ENCODE measurements at regions not wholly inside any gene's neighbourhood (a gene's known extent, or its start where the extent isn't known, plus 50 kb on each side); places are given as distances from the start of the nearest gene placed in this dataset.

DNA sequence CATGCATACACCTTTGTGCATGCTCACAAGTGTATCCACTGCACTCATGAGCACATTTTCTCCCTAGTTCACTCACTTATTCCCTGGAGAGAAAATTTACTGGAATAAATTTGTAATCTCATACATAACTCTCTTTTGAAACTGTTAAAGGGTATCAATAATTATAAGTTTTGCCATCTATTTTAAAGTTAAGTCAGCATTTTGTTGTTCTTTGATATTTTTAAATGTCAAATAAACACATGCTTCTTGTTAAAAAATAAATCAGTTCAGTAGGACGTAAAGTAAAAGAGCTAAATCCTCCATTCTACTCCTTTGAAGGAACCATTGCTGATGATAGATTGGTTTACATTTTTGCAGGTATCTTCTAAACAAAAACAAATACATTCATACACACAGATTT lies 522.1 kb downstream of the NR4A2 start:
- no peak for DNase-seq (ENCODE audit: low spot score)

DNA sequence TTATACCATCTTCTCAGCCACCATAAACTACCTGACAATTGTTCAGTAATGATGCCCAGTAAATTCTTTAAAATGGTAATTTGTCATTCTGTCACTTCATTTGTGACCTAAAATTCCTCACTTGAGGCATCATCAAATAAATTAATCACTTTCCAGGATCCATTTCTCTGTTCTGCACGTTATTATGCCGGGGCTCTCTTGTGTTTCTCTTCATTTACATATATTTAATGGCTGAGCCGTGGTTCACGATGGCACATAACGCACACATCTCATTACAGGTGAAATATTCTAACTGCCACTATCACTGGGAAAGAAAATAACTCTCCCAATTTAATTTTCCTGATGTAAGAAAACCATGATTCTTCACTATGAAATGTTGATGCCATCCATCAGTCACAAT lies 529.6 kb downstream of the NR4A2 start:
- no peak for DNase-seq (ENCODE audit: low spot score)

DNA sequence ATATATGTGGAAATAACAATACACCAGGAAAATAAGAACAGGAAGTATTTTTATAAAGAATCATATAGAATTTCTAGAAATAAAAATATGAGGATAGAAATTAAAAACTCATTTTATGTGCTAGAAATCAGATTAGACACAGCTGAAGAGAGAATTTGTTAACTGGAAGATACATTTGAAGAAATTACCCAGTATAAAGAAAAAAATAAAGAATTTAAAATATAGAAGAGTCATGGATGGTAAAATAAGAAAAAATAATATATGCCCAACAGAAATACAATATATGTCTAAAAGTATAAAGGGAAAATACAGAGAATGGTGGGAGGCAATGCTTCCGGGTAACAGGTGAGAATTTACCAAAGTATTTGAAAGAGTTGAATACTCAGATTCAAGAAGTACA lies 539.9 kb downstream of the NR4A2 start:
- no peak for DNase-seq (ENCODE audit: low spot score)

DNA sequence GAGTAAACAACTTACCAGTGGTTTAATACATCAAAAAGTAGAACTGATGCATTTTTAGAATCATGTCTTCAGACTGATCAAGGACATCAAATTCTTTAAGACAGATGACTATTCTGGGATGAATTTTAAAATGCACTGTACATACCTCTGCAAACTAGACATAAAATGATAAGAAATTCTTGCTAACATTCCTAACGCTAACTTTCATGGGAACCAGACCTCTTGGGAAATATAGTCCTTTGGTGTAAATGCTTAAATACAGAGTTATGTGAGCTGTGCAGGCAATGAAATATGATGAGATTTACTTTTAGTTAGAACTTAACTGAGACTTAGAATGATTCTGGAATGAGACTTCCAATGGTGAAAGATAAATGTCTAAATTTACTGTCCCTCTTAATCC lies 562.0 kb downstream of the NR4A2 start:
- no peak for DNase-seq (ENCODE audit: low spot score)

DNA sequence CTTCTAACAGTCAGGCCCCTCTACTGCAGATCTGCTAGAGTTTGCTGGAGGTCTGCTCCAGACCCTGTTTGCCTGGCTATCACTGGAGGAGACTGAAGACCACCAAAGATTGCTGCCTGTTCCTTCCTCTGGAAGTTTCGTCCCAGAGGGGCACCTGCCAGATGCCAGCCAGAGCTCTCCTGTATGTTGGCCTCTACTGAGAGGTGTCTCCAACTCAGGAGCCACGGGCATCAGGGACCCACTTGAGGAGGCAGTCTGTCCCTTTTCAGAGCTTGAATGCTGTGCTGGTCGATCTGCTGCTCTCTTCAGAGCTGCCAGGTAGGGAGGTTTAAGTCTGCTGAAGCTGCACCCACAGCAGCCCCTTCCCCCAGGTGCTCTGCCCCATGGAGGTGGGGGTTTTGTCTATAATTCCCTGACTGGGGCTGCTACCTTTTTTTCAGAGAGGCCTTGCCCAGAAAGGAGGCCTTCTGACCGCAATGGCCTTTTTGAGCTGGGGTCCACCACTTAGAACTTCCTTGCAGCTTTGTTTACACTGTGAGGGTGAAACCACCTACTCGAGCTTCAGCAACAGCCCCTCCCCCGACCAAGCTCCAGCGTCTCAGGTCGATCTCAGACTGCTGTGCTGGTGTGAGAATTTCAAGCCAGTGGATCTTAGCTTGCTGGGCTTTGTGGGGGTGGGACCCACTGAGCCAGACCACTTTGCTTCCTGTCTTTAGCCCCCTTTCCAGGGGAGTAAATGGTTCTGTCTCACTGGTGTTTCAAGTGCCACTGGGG lies 566.0 kb downstream of the NR4A2 start:
- DNase-seq (ENCODE audit: low spot score): no peak

DNA sequence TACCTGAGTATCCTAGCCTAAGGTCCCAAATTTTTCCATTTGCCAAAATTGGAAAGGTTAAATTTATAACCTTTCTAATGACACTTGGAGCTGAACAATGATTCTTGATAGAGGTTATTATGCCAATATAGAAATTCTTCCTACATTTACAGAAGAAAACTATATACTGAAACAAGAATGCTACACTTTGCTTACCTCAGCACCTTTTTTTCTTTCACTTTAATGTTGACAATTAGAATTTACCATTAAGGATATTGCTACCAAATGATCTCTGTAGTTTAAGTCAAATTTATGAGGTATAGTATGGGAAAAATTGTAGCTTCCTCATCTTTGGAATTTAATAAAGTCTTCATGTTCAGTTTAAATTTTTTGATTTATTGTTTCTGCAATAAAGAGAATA lies 577.0 kb downstream of the NR4A2 start:
- DNase-seq (ENCODE audit: low spot score): no peak

DNA sequence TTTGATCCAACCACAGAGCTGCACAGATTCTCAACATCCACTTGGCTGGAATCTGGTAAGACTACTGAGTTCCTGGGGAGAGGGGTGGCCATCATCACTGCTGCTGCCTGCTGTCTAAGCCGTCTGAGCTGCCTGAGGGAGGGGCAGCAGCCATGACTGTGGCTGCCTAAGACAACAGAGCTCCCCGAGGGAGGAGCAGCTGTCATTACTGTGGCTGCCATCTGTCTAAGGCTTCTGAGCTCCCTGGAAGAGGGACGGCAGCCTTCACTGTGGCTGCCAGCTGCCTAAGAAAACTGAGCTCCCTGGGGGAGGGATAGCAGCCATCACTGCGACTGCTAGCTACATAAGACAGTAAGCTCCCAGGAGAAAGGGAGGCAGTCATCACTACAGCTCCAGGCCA lies 584.4 kb downstream of the NR4A2 start:
- DNase-seq (ENCODE audit: low spot score): no peak

DNA sequence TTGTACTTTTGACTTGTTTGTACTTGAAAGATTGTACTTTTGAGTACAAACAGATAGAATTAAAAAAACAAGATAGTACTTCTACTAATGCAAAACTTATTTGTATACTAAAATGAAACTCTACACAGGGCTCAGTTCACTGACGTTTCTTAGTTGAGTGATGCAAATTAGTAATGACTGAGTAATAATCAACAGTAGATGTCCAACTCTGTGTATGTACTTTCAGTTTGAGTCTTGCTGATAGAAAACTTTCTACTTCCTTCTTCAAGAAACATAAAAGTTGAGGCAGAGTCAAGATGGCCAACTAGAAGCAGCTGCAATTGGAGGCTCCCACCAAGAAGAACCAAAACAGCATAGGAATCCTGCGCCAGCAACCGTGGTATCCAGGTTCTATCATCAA lies 585.0 kb downstream of the NR4A2 start:
- no peak for DNase-seq (ENCODE audit: low spot score)

DNA sequence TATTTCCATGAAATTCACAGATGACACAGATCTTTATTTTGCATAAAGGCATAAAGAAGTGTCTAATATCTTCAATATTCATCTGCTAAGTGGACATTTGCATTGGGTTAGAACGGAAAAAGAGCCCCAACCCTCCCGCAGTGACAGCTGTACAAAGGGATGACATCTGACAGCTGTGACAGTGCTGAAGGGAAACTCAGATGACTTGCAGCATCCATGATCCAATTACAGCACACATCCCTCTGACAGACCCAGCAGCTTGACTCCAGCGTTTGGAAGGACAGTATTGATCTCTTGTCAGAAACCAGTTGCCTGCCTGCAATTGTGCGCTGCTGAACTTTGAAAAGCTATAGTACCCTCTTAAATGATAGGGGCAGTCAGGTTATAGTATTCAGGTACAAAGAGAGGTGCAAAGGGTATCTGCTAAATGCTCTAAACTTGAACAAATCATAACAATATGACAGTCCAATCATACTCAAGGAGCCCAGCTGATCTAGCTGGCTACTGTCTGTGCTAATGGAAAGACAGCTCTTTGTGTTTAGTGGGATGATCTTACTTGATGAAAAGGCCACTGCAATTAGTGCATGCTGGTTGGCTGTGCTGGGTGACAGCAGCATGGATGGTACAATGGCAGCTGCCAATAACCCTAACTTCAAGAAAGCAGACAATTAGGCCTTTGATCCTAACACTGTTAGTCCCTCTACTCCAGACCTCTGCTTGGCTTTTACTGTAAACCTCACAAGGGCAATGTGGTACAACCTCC lies 599.2 kb downstream of the NR4A2 start:
- peak; percentile 91 for DNase-seq (ENCODE audit: low spot score)

DNA sequence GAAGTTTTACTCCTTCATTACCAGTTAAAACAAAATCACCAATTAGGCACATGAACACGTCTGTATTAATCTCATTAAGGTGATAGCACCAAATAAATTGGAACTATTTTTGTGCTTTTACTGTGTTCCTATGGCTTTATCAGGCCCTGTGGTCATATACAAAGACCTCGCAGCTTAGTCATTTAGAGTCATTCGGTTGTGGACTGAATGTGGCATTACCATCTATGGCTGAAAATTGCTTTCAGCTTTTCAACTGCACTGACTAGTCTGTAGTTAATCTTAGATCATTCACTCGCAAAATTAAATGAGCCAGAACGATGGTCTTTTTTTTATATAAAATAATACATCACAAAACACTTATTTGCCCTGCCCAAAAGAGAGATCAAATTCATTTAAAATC lies 601.7 kb downstream of the NR4A2 start:
- no peak for DNase-seq (ENCODE audit: low spot score)

DNA sequence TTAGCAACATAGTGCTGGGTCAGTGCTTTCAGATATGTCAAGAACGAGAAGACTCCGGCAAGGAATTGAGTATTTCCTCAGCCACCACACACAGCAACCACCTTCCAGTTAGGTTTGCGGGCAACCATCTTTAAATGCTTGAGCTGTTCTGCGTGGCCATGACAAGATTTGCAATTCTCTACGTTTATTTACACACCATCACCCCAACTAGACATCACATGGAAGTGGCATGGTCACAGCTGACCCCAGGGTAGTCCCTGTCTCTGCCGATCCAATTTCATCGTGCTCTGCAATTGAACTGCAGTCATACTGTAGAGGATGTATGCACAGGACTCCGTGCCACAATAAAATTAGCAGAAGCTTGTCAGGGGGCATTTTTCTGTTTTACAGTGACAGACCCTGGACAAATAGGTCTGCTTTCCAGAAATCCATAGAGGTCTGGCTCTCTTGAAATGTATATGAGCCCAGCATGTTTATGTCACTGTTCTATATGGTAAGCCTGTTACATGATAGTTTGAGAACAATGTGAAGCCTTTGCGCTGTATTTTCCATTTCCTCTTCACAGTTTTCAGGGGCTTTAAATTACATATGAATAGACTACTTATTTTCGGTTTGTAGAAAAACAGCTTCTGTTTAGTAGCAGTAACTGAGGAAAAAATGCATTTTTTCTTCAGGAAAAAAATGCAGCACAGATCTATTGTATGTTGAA lies 605.2 kb downstream of the NR4A2 start:
- DNase-seq (ENCODE audit: low spot score): no peak

DNA sequence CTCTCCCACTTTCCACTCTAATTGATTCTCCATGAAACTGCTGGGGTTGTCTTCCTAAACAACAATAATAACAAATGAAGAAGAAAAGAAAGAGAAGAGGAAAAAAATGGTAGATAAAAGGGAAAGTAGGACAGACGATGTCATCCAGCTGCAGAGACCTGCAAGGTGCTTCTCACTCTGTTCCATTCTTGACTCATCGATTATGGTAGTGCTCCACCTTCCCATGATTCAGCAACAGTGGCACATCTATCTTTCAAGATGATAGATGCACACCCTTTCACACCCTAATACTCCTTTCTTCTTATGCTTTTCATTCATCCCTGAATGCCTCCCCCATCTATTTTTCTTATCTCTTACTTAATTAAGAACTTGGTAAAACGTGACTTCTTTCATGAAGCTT lies 610.2 kb downstream of the NR4A2 start:
- no peak for DNase-seq (ENCODE audit: low spot score)

DNA sequence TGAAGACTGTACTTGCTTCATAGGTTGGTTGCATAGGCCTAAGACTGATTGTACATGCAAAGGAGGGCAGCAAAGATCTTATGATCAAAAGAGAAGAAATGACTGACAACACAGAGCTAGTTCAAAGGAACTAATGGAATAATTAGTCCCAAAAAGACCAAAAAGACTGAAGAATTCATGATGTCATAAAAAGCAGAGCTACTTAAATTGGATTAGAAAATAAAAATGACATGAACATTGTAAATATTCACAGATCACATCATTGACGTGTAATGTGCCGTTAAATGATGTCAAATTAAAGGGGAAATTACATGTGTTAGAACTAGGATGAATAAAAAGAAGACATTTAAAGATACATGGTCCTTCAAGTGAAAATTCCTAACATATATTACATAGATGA lies 616.8 kb downstream of the NR4A2 start:
- DNase-seq (ENCODE audit: low spot score): no peak

DNA sequence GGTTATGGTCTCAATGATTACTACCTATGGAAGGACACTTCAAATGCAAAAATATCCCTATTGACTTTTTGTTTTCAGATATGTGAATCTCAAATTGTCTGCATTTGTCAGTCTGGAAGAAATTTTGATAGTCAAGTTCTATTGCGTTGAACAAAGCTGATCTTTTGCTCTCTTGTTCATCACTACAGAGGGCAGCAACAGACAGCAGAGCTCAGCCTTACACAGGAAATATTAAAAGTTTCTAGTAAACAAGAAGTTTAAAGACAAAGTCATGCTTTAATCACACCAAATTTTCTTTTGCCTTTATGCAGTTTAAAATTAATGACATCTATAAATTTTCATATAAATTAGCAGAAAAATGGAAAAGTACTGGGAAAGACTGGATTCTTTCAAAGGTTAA lies 617.5 kb downstream of the NR4A2 start:
- no peak for DNase-seq (ENCODE audit: low spot score)

DNA sequence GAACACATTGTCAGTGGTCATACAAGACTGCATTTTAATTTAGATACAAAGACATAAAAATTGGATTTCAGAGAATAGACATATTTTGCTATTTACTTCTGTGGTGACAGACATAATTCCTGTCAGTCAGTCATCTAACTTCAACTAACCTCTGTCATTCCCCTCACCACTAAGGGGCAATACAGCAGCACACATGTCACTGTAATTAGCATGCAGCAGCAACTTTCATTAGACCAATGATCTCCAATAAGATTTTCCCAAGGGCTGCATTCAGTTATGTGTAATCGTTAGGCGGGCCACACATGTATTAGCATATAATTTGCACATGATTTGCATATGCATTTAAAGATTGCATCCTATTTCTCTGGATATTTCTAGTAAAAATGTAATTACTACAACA lies 624.5 kb downstream of the NR4A2 start:
- DNase-seq (ENCODE audit: low spot score): no peak

DNA sequence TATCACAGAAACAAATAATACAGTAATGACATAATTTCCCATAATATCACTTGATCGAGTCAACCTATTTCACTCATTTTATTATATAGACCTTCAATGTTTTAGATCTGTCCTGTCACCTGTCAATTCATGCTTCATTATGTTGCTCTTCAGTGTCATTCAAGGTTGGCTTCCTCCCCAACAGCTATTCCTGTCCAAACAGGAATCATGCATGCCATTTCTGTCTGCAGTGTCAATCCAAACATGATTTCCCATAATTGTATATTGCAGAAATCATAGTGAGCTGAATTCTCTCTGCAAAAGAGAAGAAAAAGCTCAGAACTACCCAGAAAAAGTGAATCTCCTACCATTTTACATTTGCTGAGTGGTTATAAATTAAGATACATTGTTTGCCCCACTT lies 628.6 kb downstream of the NR4A2 start:
- no peak for DNase-seq (ENCODE audit: low spot score)

DNA sequence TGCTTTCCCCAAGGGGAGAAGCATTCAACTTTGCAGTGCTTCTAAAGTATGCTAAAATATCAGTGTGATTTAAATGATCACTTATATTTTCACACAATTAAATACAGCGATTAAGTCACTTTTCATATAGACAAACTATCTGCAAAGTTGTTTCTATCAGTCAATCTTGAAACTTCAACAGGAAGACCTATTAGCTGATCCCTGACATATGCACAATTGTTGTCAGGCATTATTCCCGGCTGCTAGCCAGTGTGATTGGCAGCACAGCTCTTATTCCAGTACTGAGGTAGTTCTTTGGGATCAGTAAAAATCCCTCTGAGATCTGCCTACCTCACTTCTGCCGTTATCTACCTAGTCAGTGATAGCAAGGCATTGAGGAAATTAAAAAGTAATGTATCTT lies 629.5 kb downstream of the NR4A2 start:
- DNase-seq (ENCODE audit: low spot score): no peak

DNA sequence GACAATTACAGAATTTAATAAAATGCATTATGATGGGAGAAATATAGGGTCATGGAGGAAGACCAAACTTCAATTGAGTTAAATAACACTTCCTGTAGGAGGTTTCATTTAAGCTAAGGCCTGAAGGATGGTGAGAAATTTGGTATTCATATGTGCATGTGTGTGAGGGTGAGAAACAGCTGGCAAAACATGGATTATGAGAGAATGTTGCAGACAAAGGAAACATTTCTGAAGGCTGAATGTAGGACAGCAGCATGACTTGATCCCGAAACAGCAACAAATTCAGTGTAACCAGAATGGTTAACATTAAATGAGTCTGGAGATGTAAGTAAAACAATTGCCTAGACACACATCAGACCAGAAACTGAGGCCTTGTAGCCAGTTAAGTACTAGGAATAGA lies 630.8 kb downstream of the NR4A2 start:
- DNase-seq (ENCODE audit: low spot score): no peak

DNA sequence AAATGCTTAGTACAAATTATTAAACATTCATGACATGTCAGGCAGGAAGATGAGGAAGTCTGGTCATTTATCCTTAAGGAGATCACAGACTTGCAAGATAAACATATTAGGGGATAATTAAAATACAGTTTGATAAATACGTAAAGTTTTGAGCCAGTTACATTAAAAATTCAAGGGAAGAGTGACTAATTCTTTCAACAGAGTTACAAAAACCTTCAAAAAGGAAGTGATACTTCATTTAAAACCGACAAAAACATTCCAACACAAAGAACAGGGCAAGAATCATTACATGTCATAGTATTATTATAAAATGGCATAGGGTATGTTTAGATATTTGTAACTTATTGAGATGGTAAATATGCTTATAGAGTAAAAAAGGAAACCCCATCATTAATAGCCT lies 636.0 kb downstream of the NR4A2 start:
- no peak for DNase-seq (ENCODE audit: low spot score)

DNA sequence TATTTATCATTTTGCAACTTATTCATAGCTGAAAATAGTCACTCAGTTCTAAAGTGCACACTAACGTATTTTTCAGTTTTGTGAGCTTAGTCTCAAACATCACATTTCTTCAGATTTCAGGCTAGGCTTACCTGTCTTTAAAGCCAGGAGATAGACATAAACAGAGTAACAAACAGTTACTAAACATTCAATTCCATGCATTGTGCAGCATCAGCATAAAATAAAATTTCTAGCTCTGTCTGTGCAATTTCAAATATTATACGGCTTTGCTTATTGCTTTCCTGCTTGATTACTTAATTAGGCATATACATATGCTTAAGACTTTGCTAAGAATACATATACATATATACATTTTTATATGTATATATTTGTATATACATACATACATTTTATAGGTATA lies 637.0 kb downstream of the NR4A2 start:
- DNase-seq (ENCODE audit: low spot score): no peak

DNA sequence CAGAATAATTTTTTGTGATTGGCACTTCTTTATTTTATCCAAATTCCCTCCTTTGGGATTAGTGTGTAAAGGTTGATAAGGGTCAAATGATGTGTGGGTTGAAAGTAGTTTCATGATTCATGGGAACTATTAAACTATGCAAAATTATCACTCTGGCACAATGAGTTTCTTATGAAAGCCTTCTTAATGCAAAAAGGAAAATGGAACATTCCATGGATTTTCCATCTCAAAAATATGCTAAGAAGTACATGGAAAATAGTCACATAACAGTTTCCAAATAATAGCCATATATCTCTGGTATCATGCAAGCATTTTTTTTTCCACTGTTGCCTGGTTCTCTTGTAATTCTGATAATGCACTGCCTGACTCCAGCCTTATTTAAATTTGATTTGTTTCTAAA lies 639.7 kb downstream of the NR4A2 start:
- DNase-seq (ENCODE audit: low spot score): no peak

DNA sequence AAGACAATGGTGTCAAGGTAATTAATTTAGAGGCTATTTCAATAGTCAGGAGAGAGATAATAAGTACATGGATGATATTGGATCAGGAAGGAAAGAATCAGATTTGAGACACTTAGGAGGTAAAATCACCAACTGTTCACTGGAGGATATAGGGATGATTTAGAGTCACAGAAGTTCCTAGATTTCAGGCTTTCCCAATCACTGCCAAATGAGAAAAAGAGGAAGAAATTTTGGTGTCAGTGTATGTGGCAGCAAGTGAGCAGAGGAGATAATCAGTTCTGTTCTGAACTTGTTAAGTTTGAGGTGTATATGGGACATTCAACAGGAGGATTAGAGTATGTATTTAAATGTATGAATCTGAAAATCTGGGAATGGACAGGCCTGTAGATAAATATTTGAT lies 640.4 kb downstream of the NR4A2 start:
- DNase-seq (ENCODE audit: low spot score): no peak

DNA sequence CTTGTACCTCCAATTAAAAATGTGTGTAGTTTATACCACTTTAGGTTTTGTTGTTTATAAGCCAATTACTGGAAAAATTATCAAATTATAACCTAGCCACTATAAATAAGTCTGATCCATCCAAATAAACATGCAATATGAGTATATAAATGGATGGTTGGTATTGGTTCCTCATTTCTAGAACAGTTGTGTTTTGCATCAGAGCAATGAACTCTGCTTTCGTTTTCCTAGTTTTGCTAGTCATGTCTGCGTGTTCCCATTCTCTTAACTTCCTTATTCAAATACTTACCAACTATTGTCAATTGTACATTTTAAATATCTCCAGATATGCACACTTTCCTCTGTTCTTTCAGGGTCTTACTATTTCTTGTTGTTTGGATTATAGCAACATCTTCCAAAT lies 641.7 kb downstream of the NR4A2 start:
- no peak for DNase-seq (ENCODE audit: low spot score)

All from putamen (tissue), 1 donor.